Anterior cingulate cortex (tissue), 58 donors: ENCODE measurements at regions not wholly inside any gene's neighbourhood (a gene's known extent, or its start where the extent isn't known, plus 50 kb on each side); places are given as distances from the start of the nearest gene placed in this dataset.

ENCODE experiments used
- DNase-seq, 58 donors: peaks; one replicate each; lab custom pipeline; 2025; lab: John Stamatoyannopoulos, UW

DNA sequence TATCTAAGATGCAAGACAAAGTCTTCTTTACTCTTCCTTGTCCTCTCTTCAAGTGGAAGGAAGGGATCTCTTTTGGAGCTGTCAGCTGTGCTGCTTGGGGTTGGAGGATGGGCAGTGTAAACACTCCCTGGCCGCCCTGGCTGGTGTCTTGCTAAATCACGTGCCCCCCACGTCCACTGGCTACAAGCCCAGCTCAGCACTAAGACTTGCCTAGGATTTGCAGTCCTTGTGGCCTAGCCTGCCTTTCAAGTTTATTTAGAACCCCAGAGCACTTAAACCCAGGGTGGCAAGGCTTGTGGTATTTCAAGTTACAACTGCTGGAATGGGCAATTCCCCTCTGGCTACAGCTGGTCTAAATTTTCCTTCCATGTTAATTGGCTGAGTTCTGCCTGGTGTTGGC lies 272.4 kb upstream of the MYO3A start:
- DNase-seq, result no peak

DNA sequence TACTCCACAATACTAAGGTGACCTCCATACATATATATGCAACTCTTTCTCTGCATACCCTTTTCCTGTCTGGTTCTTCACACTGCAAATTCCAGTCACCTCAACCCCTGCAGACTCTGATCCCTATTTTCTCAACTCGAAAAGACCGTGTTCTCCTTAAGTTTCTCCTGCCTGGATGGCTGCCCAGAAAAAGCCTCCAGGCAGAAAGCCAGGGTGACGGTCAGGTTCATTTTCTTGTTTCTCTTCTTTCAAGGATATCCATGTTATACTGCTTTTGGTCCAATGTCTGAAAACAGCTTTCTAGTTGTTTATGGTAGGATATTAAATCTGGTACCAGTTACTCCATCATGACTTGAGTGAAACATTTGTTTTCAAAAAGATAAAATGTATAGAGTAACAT lies 267.8 kb upstream of the MYO3A start:
- DNase-seq, result peak in 8 of 58 donors; percentile 5 to 33 (median 10)

DNA sequence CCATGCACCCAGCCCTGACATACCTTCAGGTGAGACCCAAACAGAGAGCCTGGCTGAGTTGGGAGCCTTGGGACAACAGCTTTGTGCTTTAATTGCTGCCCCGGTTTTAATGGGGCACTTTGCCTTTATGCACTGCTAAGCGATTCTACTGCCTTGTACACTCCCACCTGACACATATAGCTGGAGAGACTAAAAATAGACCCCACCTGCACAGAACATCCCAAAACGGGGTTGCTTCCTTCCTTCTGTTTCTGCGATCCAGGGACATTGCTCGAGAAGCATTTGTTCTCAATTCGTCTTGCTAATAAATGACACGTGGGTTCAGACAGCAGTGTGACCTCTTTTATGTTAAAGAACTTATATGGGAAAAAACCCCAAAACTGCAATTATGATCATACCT lies 258.8 kb upstream of the MYO3A start:
- DNase-seq, result no peak

DNA sequence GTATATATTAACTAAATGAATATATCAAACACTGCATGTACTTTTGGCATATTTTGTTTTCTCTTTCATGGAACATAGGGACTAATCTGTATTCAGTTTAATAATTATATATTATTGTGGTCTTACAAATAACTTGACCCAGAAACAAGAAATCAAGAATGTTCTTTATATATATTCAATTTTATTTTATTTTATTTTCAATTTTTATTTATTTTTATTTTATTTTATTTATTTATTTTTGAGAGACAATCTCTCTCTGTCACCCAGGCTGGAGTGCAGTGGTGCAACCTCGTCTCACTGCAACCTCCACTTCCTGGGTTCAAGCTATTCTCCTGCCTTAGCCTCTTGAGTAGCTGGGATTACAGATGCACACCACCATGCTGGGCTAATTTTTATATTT lies 258.4 kb upstream of the MYO3A start:
- no peak for DNase-seq

DNA sequence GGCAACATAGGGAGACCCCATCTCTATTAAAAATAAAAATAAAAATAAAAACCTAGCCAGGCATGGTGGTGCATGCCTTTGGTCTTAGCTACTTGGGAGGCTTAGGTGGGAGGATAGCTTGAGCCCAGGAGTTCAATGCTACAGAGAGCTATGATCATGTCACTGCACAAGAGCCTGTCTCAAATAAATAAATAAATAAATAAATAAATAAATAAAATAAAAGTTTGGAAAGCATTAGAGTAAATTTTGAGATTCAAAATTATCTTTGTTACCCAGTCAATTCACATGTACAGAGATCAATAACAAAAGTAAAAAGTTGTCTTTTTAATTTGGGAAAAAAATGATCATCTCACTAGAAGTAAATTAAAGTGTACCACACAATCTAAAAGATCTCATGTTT lies 255.8 kb upstream of the MYO3A start:
- no peak for DNase-seq

DNA sequence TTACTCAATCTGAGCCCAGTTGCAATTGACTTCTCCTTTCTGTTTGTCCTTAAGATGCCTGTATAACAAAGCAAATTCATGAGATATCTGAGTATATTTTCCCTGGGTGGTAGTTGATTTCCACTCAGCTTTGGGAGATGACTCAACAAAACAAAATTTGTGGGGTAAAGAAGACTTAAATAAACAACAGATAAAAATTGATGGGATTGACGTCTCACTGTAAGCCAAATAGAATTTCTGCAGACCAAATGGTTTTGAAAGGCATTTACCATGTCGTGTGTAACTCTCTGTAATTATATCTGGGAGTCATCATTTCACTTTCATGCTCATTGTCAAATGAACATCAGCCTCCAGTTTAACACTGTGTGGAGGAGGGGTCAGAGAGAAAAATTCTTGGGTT lies 255.4 kb upstream of the MYO3A start:
- no peak for DNase-seq

DNA sequence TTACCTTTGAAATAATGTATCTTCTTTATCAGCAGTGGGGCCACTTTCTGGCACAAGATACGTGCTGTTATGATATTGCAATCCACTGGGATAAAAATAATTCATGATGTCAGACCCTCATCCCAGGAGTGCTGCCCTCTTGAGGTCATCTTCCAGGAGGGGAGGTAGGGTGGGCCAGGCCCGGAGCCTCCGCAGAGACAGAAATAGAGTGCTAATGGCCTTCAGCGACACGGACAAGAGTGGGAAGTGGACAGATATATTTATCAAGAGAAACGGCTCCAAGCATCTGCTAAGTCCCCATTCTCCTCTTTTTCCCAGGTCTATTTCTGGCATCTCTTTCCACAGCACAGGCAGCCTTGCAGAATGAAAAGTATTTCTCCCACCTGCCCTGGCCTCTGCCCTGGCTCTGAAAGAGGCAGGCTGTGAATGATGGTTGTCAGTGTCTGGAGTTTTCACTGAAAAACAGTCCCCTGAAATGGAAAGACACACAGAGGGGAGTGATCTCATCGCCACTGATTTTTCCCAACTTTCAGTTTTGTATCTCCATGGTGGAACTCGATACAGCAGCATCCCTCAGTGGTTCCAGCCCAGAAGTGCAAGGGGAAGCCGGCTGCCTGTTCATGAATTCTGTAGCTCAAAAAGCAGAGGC lies 251.7 kb upstream of the MYO3A start:
- DNase-seq, result peak in 51 of 58 donors; percentile 14 to 87 (median 48)

DNA sequence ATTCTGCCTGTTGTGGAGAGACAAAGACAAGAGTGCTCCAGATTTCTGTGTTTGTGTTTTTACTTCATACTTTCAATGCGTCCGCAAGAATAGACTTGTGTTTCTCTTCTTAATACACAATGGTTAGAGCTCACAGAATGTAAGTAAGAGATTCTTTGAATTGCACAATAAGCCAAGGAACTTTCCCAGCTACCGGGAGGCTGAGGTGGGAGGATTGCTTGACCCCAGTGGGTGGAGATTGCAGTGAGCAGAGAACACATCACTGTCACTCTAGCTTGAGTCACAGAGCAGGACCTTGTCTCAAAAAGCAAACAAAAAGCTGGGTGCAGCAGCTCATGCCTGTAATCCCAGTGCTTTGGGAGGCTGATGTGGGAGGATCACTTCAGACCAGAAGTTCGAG lies 250.7 kb upstream of the MYO3A start:
- DNase-seq, result no peak

DNA sequence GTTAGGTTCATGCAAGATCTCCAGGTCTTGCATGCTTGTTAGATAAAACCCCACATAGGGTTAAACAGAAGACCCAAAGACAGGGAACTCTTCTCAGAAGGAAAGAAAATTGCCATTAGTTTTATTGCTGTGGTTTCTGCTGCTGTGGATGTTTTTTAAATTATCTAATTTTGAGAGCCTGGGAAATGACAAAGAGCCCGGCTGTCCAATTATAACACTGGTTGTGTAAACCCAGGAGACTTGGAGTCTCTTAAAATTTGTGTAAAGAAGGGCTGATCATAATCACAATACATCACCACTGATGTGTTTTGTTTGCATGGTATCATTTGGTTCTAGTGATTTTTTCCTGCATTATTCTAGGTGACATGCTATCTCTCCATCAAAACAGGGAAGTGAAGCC lies 246.5 kb upstream of the MYO3A start:
- no peak for DNase-seq

DNA sequence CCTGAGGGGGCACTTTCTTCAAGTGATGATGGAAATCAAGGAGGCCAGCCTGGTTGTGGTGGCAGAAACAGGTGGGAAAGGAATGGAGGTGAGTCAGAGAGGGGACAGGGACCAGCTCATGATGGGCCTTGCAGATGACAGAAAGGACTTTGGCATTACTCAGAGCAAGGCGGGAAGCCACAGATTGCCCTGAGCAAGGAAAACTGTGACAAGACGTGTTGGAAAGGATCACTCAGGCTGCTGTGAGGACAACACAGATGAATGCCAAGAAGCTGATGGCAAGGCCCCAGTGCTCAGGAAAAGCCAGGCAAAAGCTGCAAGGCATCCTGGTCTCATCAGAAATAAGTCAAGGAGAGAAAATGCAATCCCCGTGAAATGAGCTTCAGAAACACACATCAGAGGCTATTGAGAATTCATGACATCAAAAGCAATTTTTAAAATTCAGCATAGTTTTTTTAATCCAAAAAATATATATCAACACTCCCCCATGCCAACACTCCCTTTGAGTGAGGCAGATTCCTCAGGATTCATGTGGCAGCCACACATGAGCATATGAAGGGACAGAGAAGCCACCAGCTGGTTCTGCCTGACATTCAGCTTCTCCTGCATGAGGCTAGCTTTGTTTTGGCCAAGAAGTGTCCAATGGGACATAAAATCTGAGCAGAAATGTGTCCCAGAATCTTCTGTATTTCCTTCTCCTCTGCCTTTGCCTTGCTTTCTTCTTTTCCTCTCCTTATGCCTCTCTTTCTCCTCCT lies 244.5 kb upstream of the MYO3A start:
- DNase-seq, result peak in 14 of 58 donors; percentile 8 to 56 (median 22)

DNA sequence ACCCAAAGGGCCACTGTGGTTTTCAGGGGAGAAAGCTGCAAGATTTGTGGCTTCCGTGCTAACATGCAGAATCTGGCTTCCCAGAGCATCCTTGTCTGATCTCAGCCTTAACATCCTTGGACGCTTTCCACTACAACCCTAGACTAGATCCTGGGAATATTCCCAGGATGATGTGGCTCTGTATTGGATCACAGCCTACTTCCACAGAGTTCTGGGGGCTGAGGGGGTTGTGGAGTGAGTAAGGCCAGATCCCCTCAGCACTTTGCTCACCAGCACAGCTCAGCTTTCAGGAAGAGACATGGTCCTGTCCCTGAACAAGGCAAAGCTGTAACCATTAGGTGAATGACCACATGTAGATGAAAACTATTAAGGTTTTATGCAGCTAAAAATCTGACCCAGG lies 241.3 kb upstream of the MYO3A start:
- DNase-seq, result no peak

DNA sequence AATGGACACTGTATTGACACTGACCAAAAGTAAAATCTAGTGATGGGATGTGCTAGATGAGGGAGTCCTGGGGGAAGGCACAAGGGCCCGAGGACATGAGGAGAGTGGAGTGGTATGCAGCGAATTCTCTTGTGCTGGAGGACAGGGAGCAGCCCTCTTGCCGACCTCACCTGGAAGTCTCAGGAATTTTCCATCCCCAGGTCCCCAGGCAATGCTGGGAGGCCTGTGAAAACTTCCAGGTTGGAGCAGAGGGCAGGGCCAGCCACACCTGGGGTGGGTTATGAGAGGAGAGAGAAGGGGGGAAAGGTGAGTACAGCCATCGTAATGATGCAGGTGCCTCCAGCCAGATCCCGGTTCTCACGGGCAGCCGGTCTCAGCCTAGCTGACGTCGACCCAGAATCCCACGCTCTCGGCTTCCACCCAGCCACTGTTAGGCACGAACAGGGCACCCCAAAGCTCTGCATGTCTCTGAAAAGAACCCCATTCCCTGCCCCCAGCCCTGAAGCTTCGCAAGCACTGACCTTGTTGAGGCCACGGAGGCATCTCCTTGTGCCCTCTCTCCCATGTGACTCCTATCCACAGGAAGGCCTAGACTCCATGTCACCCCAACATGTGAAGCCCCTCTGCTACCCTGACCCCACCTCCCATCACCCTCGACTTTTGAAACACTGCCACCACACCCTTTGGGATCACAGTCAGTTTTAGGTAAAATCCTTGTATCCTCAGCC lies 239.7 kb upstream of the MYO3A start:
- no peak for DNase-seq

DNA sequence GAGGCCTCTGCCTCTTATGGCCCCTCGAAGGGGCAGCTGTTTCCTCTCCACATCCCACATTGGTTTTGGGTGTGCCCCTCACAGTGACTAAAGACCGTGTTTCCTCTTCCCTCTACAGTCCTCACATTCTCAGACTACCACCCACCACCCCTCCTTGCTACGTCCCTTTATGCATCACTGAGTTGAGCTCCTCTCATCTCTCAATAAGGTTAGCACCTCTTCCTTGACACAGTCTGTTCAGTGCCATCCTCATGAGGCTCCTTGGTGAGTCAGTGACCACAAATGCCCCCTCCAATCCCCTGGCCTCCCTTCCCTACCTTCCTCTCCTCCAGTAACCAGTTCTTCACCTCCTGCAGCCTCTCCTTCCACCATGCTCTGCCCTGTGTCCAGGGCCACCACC lies 239.1 kb upstream of the MYO3A start:
- DNase-seq, result no peak

DNA sequence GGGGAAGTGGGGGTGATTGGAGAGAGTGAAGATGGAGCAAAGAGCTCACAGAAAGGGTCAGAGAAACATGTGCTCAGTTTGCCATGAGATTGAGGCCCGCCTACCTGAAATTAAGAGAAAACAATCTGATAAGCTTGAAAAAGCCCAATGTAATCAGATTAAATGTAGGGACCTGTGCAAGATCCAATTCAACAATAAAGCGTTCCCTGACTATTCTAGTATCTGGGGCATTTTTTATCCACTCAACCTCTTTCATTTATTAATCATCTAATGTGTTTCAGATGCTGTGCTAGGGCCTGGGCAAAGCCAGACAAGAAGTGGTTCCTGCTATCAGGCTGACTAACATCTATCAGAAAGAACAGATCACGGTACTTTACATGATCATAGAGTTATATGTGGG lies 238.4 kb upstream of the MYO3A start:
- DNase-seq, result no peak

DNA sequence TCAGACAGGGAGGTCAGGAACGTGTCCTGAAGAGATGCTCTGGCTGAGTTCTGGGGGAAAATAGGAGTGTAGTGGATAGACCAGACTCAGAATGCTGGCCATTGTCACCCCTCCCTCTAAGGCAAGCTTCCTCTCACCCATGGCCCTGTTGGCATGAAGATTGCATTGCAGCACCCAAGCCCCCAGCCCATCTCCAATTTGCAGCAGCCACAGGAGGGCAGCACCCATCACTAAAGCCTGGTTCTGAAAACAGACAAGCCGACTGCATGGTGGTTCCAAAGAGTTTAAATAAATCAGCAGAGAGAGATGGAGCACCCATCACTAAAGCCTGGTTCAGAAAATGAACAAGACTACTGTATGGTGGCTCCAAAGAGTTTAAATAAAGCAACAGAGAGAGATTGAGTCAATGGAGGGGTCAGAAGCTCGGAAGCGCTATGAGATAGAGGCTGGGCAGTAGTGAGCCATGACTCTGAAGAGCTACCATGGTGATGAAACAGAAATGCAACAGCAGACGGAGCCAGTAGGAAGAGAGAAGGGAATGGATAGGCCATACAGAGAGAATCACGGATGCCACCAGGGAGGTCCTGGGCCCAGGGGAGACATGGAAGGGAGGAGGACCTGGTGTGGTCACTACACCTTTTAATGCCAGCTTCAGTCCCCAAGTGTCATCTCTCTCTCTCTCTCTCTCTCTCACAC lies 237.9 kb upstream of the MYO3A start:
- no peak for DNase-seq

DNA sequence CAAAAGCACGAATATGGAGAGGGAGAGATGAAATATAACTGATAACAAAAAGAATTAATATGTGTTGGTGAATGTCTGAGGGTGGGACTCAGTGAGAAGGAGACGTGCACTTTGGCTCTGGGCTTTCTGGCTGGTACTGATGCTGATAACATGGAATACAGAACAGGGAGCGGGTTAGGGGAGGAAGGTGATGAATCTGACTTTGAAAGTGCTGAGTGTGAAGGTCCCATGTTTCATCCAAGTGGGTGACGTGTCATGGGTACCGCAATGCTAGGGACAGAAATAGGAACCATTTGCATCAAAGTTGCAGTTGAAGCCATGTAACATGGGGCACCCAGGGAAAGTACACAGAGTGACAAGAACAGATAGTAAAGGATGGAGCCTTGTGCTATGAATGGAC lies 236.6 kb upstream of the MYO3A start:
- DNase-seq, result no peak

DNA sequence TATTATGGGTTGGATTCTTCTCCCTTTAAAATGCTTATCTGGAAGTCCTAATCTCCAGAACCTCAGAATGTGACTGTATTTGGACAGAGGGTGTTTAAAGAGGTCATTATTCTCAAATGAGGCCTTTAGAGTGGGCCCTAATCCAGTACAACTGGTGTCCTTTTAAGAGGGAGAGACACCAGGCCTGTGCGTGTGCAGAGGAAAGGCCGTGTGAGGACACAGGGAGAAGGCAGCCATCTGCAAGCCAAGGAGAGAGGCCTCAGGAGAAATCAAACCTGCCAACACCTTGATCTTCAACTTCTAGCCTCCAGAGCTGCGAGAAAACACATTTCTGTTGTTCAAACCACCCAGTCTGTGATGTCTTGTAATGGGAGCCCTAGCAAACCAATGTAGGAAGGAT lies 235.4 kb upstream of the MYO3A start:
- DNase-seq, result no peak

DNA sequence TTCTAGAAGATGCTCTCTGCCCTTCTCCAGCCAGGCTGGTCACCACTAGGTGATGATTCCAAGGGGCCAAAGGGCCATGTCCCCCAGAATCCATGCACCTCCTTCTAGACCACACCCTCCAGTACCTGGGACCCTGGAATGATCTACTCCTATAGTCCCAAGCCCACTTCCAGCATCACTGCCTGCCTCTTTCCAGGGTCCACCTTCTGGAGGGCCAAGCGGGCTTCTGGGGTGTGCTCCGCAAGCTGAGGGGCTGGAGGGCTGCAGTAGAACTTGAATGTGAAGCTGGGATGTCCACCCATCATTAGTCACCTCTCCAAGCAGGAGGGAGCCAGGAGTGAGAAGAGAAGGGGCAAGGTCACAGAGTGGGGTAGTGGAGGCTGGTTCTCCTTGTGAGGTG lies 234.4 kb upstream of the MYO3A start:
- no peak for DNase-seq

DNA sequence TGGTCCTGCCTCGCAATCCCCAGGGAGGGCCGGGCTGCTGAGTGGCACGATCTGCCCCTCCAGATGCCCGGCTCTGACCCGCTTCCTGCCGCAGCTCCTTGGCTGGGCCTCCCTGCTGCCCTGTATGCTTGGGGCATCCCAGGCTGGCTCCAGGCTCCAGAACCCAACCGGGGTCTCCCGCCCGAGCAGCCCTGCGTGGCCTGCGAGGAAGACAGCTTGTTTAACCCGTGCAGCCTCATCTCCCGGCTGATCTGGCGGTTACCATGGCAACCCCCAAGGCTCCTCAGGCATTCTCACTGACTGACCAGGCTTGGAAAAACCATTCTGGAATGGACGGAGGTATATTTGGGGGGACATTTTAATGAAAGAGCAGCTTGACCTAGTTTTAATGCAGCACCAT lies 232.4 kb upstream of the MYO3A start:
- peak in 21 of 58 donors; percentile 3 to 49 (median 13) for DNase-seq

DNA sequence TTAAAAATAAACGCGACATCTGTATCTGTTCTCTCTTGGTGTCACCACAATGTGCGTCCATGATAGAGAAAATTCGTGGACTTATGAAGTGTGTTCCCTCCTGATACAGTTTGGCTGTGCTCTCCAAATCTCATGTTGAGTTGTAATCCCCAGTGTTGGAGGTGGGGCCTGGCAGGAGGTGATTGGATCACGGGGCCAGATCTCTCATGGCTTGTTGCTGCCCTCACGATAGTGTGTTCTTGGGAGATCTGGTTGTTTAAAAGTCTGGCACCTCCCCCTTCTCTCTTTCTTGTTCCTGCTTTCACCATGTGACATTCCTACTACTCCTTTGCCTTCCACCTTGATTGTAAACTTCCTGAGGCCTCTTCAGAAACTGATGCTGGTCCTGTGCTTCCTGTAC lies 229.4 kb upstream of the MYO3A start:
- no peak for DNase-seq

DNA sequence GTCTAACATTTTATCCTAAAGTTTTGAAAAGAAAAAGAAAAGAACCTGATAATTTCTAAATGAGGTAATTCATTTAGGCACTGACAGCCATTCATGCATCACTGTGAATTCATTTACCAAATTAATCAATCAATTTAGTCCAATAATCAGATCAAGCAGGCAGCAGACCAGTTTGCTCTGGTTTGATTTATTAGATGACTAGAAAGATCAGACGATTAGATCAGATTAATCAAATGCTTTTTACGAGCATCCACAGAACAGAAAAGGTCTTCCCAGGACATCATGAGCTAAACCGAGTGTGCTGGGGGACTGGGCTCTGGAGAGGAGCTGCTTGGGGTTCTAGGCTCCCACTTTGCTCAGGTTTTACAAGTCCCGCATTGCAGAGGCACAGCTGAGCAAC lies 226.5 kb upstream of the MYO3A start:
- DNase-seq, result no peak
